ENCODE measurements at regions not wholly inside any gene's neighbourhood (a gene's known extent, or its start where the extent isn't known, plus 50 kb on each side); places are given as distances from the start of the nearest gene placed in this dataset.
"Not testable (repeated sequence)": the region's sequence is repeated elsewhere in the genome, so short reads cannot be mapped to it uniquely, and the experiment has no call there.

DNA sequence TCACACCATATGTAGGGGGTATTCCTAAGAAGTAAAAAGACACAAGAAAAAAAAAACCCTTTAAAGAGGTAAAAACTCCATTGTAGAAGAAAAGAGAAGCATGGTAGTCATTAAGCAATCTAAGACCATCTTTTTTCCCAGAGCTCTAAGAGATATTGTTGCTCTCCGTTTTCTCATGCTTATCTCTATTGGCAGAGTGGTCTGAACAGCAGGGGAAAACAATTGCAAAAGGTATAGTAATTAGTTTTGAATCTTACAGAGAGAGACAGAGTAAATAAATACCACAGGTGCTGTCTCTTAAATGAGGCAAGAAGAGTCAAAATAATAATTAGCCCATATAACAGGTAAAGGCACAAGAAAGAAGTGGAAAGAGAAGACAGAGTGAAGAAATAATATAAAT, 821.4 kb upstream of the CA10 start:
- Mint-ChIP-seq H3K27ac (ENCODE audit: low read depth, unreplicated experiment) (no peak overlapping the region), H3K27me3 (ENCODE audit: insufficient read depth, unreplicated experiment) (peaks cover 84% of the 10 kb centered on the region), H3K4me3 (ENCODE audit: unreplicated experiment) (no peak overlapping the region), H3K9me3 (ENCODE audit: unreplicated experiment) (no peaks in the 10 kb centered on the region), H3K4me1 (ENCODE audit: insufficient read depth, unreplicated experiment) (no peaks in the 10 kb centered on the region), H3K36me3 (ENCODE audit: insufficient read depth, unreplicated experiment) (no peaks in the 10 kb centered on the region)
- CTCF ChIA-PET: interaction anchor here (0.6 kb wide), 1 partner anchor 1047 kb away, joined by 3 read pairs; no protein-coding TSS in a partner anchor
- POLR2A ChIA-PET: no interaction called here
- DNase-seq (ENCODE audit: unreplicated experiment): no peak
- intact Hi-C loops (cut with micrococcal nuclease): no loop called here
- BruUV-seq (replicated peaks): no TSS peak
- TF ChIP-seq, protein P1, sequence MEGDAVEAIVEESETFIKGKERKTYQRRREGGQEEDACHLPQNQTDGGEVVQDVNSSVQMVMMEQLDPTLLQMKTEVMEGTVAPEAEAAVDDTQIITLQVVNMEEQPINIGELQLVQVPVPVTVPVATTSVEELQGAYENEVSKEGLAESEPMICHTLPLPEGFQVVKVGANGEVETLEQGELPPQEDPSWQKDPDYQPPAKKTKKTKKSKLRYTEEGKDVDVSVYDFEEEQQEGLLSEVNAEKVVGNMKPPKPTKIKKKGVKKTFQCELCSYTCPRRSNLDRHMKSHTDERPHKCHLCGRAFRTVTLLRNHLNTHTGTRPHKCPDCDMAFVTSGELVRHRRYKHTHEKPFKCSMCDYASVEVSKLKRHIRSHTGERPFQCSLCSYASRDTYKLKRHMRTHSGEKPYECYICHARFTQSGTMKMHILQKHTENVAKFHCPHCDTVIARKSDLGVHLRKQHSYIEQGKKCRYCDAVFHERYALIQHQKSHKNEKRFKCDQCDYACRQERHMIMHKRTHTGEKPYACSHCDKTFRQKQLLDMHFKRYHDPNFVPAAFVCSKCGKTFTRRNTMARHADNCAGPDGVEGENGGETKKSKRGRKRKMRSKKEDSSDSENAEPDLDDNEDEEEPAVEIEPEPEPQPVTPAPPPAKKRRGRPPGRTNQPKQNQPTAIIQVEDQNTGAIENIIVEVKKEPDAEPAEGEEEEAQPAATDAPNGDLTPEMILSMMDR (IDR thresholded peaks at IDR 0.05; ENCODE audit: unreplicated experiment): no peak

DNA sequence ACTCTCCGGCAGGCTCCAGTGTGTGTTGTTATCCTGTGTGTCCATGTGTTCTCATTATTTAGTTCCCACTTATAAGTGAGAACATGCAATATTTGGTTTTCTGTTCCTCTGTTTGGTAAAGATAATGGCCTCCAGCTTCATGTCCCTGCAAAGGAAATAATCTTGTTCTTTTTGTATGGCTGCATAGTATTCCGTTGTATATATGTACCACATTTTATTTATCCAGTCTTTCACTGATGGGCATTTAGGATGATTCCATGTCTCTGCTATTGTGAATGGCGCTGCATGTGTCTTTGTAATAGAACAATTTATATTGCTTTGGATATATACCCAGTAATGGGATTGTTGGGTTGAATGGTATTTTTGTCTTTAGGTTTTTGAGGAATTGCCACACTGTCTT, 807.3 kb upstream of the CA10 start:
- BruUV-seq (replicated peaks): no TSS peak

GRCh38 chr17:52961751-52962150, 803.2 kb upstream of the CA10 start:
- CTCF ChIA-PET; H3K36me3 Mint-ChIP-seq (ENCODE audit: insufficient read depth, unreplicated experiment); H3K4me1 Mint-ChIP-seq (ENCODE audit: insufficient read depth, unreplicated experiment); H3K4me3 Mint-ChIP-seq (ENCODE audit: unreplicated experiment); H3K9me3 Mint-ChIP-seq (ENCODE audit: unreplicated experiment); H3K27ac Mint-ChIP-seq (ENCODE audit: low read depth, unreplicated experiment); DNase-seq (ENCODE audit: unreplicated experiment); intact Hi-C loops (cut with micrococcal nuclease); BruUV-seq (replicated peaks): not testable (repeated sequence)
- peaks cover 84% of the 10 kb centered on the region for H3K27me3 Mint-ChIP-seq (ENCODE audit: insufficient read depth, unreplicated experiment)
- POLR2A ChIA-PET: interaction anchor here (0.7 kb wide), 1 partner anchor 344 kb away, joined by 6 read pairs; no protein-coding TSS in a partner anchor

More for the DNA sequence above, 807.3 kb upstream of the CA10 start:
- DNase-seq (ENCODE audit: unreplicated experiment): no peak
- TF ChIP-seq, protein P1 (IDR thresholded peaks at IDR 0.05; ENCODE audit: unreplicated experiment): no peak
- ChIA-PET CTCF (no interaction called here), POLR2A (no interaction called here)
- H3K9me3 Mint-ChIP-seq (ENCODE audit: unreplicated experiment): no peaks in the 10 kb centered on the region
- no peaks in the 10 kb centered on the region for H3K36me3 Mint-ChIP-seq (ENCODE audit: insufficient read depth, unreplicated experiment)
- no peaks in the 10 kb centered on the region for H3K4me1 Mint-ChIP-seq (ENCODE audit: insufficient read depth, unreplicated experiment)
- intact Hi-C loops (cut with micrococcal nuclease): no loop called here
- peaks cover 94% of the 10 kb centered on the region for H3K27me3 Mint-ChIP-seq (ENCODE audit: insufficient read depth, unreplicated experiment)
- H3K27ac Mint-ChIP-seq (ENCODE audit: low read depth, unreplicated experiment): no peak overlapping the region
- no peak overlapping the region for H3K4me3 Mint-ChIP-seq (ENCODE audit: unreplicated experiment)

DNA sequence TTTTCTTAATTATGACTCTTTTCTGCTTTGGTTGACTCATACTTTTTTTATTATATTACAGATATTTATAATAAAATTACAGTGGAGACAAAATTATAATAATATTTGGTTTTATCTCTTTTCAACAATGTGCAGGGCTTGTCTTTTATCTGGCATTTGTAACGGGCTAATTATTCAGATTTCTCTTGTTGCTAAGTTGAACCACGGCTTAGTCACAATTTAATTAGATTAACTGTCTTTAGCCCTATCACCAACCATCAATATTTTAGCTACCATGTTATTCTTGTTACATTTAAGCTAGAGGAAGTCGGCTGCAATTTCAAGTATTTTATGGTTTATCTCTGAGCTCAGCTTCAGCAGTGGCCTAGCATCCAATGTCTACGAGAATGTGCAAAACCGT, 798.9 kb upstream of the CA10 start:
- no peak for DNase-seq (ENCODE audit: unreplicated experiment)
- Mint-ChIP-seq H3K4me3 (ENCODE audit: unreplicated experiment) (no peak overlapping the region), H3K27ac (ENCODE audit: low read depth, unreplicated experiment) (no peak overlapping the region), H3K27me3 (ENCODE audit: insufficient read depth, unreplicated experiment) (peaks cover 66% of the 10 kb centered on the region), H3K4me1 (ENCODE audit: insufficient read depth, unreplicated experiment) (no peaks in the 10 kb centered on the region), H3K9me3 (ENCODE audit: unreplicated experiment) (no peaks in the 10 kb centered on the region), H3K36me3 (ENCODE audit: insufficient read depth, unreplicated experiment) (no peaks in the 10 kb centered on the region)
- ChIA-PET CTCF (no interaction called here), POLR2A (interaction anchor here (1.1 kb wide), 1 partner anchor 11 kb away, joined by 3 read pairs; no protein-coding TSS in a partner anchor)
- intact Hi-C loops (cut with micrococcal nuclease): no loop called here
- TF ChIP-seq, protein P1 (IDR thresholded peaks at IDR 0.05; ENCODE audit: unreplicated experiment): no peak
- BruUV-seq (replicated peaks): no TSS peak

DNA sequence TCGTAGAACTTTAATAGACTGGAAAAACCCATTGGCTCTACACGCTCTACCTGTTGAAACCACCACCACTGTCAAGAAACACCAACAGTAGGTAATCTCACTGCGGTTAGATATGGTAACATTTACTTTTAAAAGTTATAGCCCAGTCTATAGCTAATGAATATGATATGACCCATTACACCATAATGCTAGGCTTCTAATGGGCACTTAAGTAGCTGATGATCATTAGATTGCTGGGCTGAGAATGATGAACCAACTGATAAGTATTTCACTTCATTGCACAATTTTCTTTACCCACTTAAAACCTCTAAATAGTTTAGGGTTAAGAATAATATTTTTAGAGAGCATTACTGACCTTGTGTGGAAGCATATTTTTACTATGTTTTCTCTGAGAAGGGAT, 788.9 kb upstream of the CA10 start:
- no peaks in the 10 kb centered on the region for H3K9me3 Mint-ChIP-seq (ENCODE audit: unreplicated experiment)
- BruUV-seq (replicated peaks): no TSS peak
- ChIA-PET POLR2A (no interaction called here), CTCF (no interaction called here)
- no peak overlapping the region for H3K27ac Mint-ChIP-seq (ENCODE audit: low read depth, unreplicated experiment)
- no peak for DNase-seq (ENCODE audit: unreplicated experiment)
- intact Hi-C loops (cut with micrococcal nuclease): no loop called here
- TF ChIP-seq, protein P1 (IDR thresholded peaks at IDR 0.05; ENCODE audit: unreplicated experiment): no peak
- H3K4me3 Mint-ChIP-seq (ENCODE audit: unreplicated experiment): no peak overlapping the region
- H3K4me1 Mint-ChIP-seq (ENCODE audit: insufficient read depth, unreplicated experiment): no peaks in the 10 kb centered on the region
- H3K27me3 Mint-ChIP-seq (ENCODE audit: insufficient read depth, unreplicated experiment): peaks cover 43% of the 10 kb centered on the region
- no peaks in the 10 kb centered on the region for H3K36me3 Mint-ChIP-seq (ENCODE audit: insufficient read depth, unreplicated experiment)
